B cell (primary cell): ENCODE measurements at regions not wholly inside any gene's neighbourhood (a gene's known extent, or its start where the extent isn't known, plus 50 kb on each side); places are given as distances from the start of the nearest gene placed in this dataset.

ENCODE experiments used
- ATAC-seq: fragments of 200-7000 bp; cut with Tn5 transposase; one replicate; pipeline ENCODE4 v1.10.0; 2021; ENCODE audit warnings: low read depth, mild to moderate bottlenecking, moderate number of reproducible peaks, moderate library complexity
- CTCF ChIA-PET: fragments of 350-600 bp; sonication (Branson Sonifier 250); formaldehyde crosslinking; loops from one replicate; lab custom pipeline; 2021; ENCODE audit warnings: antibody characterized with exemption, inconsistent platforms; lab: Charles Lee
- POLR2A ChIA-PET: fragments of 350-600 bp; sonication (Branson Sonifier 250); formaldehyde crosslinking; loops from one replicate; lab custom pipeline; 2021; ENCODE audit warnings: antibody characterized with exemption; lab: Charles Lee
- DNase-seq: peaks from one replicate; pipeline ENCODE4 v3.0.0; 2013
- H2AFZ ChIP-seq: 2 replicates; pipeline ENCODE4 v1.6.1; 2012; ENCODE audit warnings: mild to moderate bottlenecking, low read depth, low read length; ENCODE audit not compliant: insufficient read depth, poor library complexity, severe bottlenecking
- H3K27ac ChIP-seq, 2 donors: 1 replicate in 1 of 2; 2 replicates in 1 of 2; pipeline ENCODE4 v1.5.1; 2012 to 2013; ENCODE audit warnings: low read length in 2 of 2, mild to moderate bottlenecking in 2 of 2, moderate library complexity in 1 of 2
- H3K27me3 ChIP-seq, 4 experiments: fragments of 200-600 bp in 1 of 4; sonication (generic) in 1 of 4; replicated peaks in 1 of 4; 1 replicate in 2 of 4; 2 replicates in 2 of 4; pipeline versions ENCODE4 v1.6.1 to v1.7.0; 2013 to 2016; ENCODE audit warnings: low read length in 3 of 4, mild to moderate bottlenecking in 2 of 4, mixed read lengths in 1 of 4, moderate library complexity in 1 of 4; ENCODE audit not compliant: insufficient read depth in 4 of 4, control insufficient read depth in 3 of 4; ENCODE audit errors: control extremely low read depth in 1 of 4
- H3K36me3 ChIP-seq, 2 experiments: replicated peaks in 1 of 2; 1 replicate in 1 of 2; 2 replicates in 1 of 2; pipeline versions ENCODE4 v1.6.1 to v1.7.1; 2013; ENCODE audit warnings: low read length in 1 of 2; ENCODE audit not compliant: insufficient read depth in 2 of 2, control insufficient read depth in 1 of 2; ENCODE audit errors: control extremely low read depth in 1 of 2, extremely low read depth in 1 of 2
- H3K4me1 ChIP-seq, 2 donors: fragments of 200-600 bp in 1 of 2; sonication (generic) in 1 of 2; 1 replicate in 1 of 2; 2 replicates in 1 of 2; pipeline versions ENCODE4 v1.5.1 to v1.6.1; 2013 to 2017; ENCODE audit warnings: low read length in 2 of 2; ENCODE audit not compliant: control insufficient read depth in 2 of 2, insufficient read depth in 2 of 2
- H3K4me2 ChIP-seq: replicated peaks from 2 replicates; pipeline ENCODE3; 2012; ENCODE audit warnings: mild to moderate bottlenecking, low read depth, low read length; ENCODE audit not compliant: poor library complexity, severe bottlenecking
- H3K4me3 ChIP-seq, 5 experiments: fragments of 200-600 bp in 1 of 5; sonication (generic) in 1 of 5; 1 replicate in 3 of 5; 2 replicates in 2 of 5; pipeline versions ENCODE4 v1.5.1 to v1.7.0; 2011 to 2016; ENCODE audit warnings: low read length in 4 of 5, mild to moderate bottlenecking in 4 of 5, low read depth in 2 of 5, control low read depth in 1 of 5, moderate library complexity in 1 of 5; ENCODE audit not compliant: insufficient read depth in 1 of 5; ENCODE audit errors: control extremely low read depth in 1 of 5, extremely low read depth in 1 of 5
- H3K79me2 ChIP-seq: fragments of 200-600 bp; sonication (generic); one replicate; pipeline ENCODE4 v1.6.0; 2016; ENCODE audit warnings: low read length; ENCODE audit not compliant: control insufficient read depth, insufficient read depth
- H3K9ac ChIP-seq: fragments of 200-600 bp; sonication (generic); 2 replicates; pipeline ENCODE4 v1.6.1; 2017; ENCODE audit warnings: mild to moderate bottlenecking, low read length, moderate library complexity
- H3K9me3 ChIP-seq, 3 donors: one replicate each; pipeline versions ENCODE4 v1.6.1 to v1.7.1; 2013; ENCODE audit warnings: low read length in 2 of 3; ENCODE audit not compliant: control insufficient read depth in 2 of 3, insufficient read depth in 1 of 3; ENCODE audit errors: control extremely low read depth in 1 of 3
- H4K20me1 ChIP-seq: 2 replicates; pipeline ENCODE4 v1.6.0; 2012; ENCODE audit warnings: mild to moderate bottlenecking, low read length; ENCODE audit not compliant: insufficient read depth, control insufficient read depth, poor library complexity, severe bottlenecking
- H3K27ac Mint-ChIP-seq: one replicate; pipeline ENCODE4 v1.8.0; 2021; ENCODE audit warnings: mixed read lengths
- H3K27me3 Mint-ChIP-seq: one replicate; pipeline ENCODE4 v1.8.0; 2021; ENCODE audit warnings: mixed read lengths
- H3K4me1 Mint-ChIP-seq: one replicate; pipeline ENCODE4 v1.8.0; 2021; ENCODE audit warnings: mixed read lengths
- H3K4me3 Mint-ChIP-seq: one replicate; pipeline ENCODE4 v1.8.0; 2021; ENCODE audit warnings: mixed read lengths
- H3K9me3 Mint-ChIP-seq: one replicate; pipeline ENCODE4 v1.8.0; 2022; ENCODE audit warnings: mixed read lengths; ENCODE audit not compliant: insufficient read depth
- CTCF ChIP-seq: fragments of 200-600 bp; IDR thresholded peaks from one replicate; pipeline ENCODE4 v1.8.0; 2022; ENCODE audit warnings: antibody characterized with exemption, mild to moderate bottlenecking
- EZH2 ChIP-seq: IDR thresholded peaks from 2 replicates; pipeline ENCODE4 v1.6.1; 2012; ENCODE audit warnings: borderline replicate concordance, low read depth, mild to moderate bottlenecking, moderate library complexity, low read length; ENCODE audit not compliant: insufficient read depth, poor library complexity, severe bottlenecking
- WGBS: methylation state at CpG from one replicate; pipeline ENCODE4 v1.1.5; 2013; ENCODE audit warnings: missing lambda C conversion rate; ENCODE audit not compliant: insufficient coverage; 5-methylcytosine and 5-hydroxymethylcytosine counted together
- intact Hi-C: fragments of 100-400 bp; cut with micrococcal nuclease; formaldehyde crosslinking; loops from one replicate; pipeline ENCODE4 v1.10.0; 2022

DNA sequence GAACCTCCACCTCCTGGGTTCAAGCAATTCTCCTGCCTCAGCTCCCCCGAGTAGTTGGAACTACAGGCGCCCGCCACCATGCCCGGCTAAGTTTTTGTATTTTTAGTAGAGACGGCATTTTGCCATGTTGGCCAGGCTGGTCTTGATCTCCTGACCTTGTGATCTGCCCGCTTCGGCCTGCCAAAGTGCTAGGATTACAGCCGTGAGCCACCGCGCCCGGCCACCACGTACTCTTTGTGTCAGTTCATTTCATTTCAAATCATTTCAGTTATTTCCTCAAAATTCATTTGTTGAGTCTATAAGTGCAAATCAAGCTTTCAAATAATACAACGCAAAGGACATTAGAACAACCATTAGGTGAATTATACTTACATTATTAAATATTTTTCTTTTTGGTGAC is 943.8 kb downstream of the TYW1 start:
- Histone ChIP-seq H3K9ac (no peak overlapping the region), H3K4me2 (no peak overlapping the region), H3K27ac (no peak overlapping the region), H4K20me1 (no peaks in the 10 kb centered on the region), H3K36me3 (no peaks in the 10 kb centered on the region), H3K9me3 (peaks cover 0 to 24% (median 0%) of the 10 kb centered on the region in 3 donors), H2AFZ (no peak overlapping the region), H3K4me1 (no peaks in the 10 kb centered on the region), H3K79me2 (no peaks in the 10 kb centered on the region), H3K4me3 (no peak overlapping the region), H3K27me3 (no peaks in the 10 kb centered on the region)
- no peaks in the 10 kb centered on the region for H3K4me1 Mint-ChIP-seq
- CTCF ChIA-PET: no interaction called here
- no peak overlapping the region for H3K4me3 Mint-ChIP-seq
- DNase-seq (no peak), ATAC-seq (no peak)
- no peaks in the 10 kb centered on the region for H3K27me3 Mint-ChIP-seq
- H3K27ac Mint-ChIP-seq: no peak overlapping the region
- WGBS: 96% methylated on average over 5 of the region's 13 CpGs
- TF ChIP-seq EZH2 (no peak), CTCF (no peak)
- peaks cover 8% of the 10 kb centered on the region for H3K9me3 Mint-ChIP-seq
- intact Hi-C loops: no loop called here
- POLR2A ChIA-PET: no interaction called here

DNA sequence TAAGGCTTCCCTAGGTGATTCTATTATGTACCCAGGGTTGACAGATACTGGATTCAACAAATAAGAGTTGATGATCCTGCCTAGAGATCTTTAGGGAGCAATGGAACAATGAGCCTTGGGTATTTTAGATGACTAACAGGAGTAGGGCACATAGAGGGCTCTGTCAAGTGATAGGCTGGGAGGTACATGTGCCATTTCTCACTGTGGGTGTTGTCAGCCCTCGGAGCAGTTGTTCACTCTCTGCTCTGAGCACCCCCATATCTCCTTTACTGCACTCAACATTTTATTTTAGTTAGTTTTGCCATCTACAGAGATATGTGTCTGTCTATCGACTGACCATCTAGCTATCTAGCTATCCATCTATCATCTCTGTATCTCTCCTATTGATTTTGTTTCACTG is 950.6 kb downstream of the TYW1 start:
- no peak overlapping the region for H3K27ac ChIP-seq
- H3K4me2 ChIP-seq: no peak overlapping the region
- 100% methylated on average over 1 of the region's 2 CpGs for WGBS
- no peak overlapping the region for H3K4me3 Mint-ChIP-seq
- no peak overlapping the region for H3K4me3 ChIP-seq
- no peaks in the 10 kb centered on the region for H3K36me3 ChIP-seq
- H3K9me3 Mint-ChIP-seq: peaks cover 13% of the 10 kb centered on the region
- H3K4me1 Mint-ChIP-seq: no peaks in the 10 kb centered on the region
- H2AFZ ChIP-seq: no peak overlapping the region
- no peaks in the 10 kb centered on the region for H3K27me3 ChIP-seq
- H3K4me1 ChIP-seq: no peaks in the 10 kb centered on the region
- TF ChIP-seq CTCF: no peak
- TF ChIP-seq EZH2: no peak
- H3K79me2 ChIP-seq: no peaks in the 10 kb centered on the region
- no peaks in the 10 kb centered on the region for H4K20me1 ChIP-seq
- ATAC-seq: no peak
- no peak overlapping the region for H3K27ac Mint-ChIP-seq
- intact Hi-C loops: no loop called here
- DNase-seq: no peak
- POLR2A ChIA-PET: no interaction called here
- CTCF ChIA-PET: no interaction called here
- peaks cover 0 to 20% (median 0%) of the 10 kb centered on the region in 3 donors for H3K9me3 ChIP-seq
- no peak overlapping the region for H3K9ac ChIP-seq
- H3K27me3 Mint-ChIP-seq: no peaks in the 10 kb centered on the region
